Right atrium auricular region (tissue), 2 donors: ENCODE measurements at regions not wholly inside any gene's neighbourhood (a gene's known extent, or its start where the extent isn't known, plus 50 kb on each side); places are given as distances from the start of the nearest gene placed in this dataset.

Source experiments
- DNase-seq: peaks from one replicate; pipeline ENCODE4 v3.0.0-alpha.2; 2019; ENCODE audit warnings: low spot score
- H3K27ac ChIP-seq, 2 donors: fragments of 200-600 bp; sonication (generic); 1 replicate in 1 of 2; 2 replicates in 1 of 2; pipeline ENCODE4 v1.5.1; 2016 to 2019
- H3K27me3 ChIP-seq, 2 donors: fragments of 200-600 bp; sonication (generic); one replicate each; pipeline versions ENCODE4 v1.5.1 to v1.6.0; 2017 to 2019
- H3K36me3 ChIP-seq: fragments of 200-600 bp; sonication (generic); one replicate; pipeline ENCODE4 v1.5.1; 2016
- H3K4me1 ChIP-seq, 2 donors: fragments of 200-600 bp; sonication (generic); one replicate each; pipeline versions ENCODE4 v1.5.1 to v1.6.0; 2017 to 2019
- H3K4me3 ChIP-seq, 2 donors: fragments of 200-600 bp; sonication (generic); 1 replicate in 1 of 2; 2 replicates in 1 of 2; pipeline ENCODE4 v1.5.1; 2017 to 2019; ENCODE audit warnings: mild to moderate bottlenecking in 1 of 2, moderate library complexity in 1 of 2
- H3K9me3 ChIP-seq, 2 donors: fragments of 200-600 bp; sonication (generic); one replicate each; pipeline ENCODE4 v1.5.1; 2019
- TF ChIP-seq, protein P1 (sequence below), 2 donors: fragments of 200-600 bp; sonication (generic); IDR thresholded peaks; one replicate each; pipeline ENCODE4 v1.5.1; 2019; ENCODE audit warnings: antibody characterized with exemption in 2 of 2

DNA sequence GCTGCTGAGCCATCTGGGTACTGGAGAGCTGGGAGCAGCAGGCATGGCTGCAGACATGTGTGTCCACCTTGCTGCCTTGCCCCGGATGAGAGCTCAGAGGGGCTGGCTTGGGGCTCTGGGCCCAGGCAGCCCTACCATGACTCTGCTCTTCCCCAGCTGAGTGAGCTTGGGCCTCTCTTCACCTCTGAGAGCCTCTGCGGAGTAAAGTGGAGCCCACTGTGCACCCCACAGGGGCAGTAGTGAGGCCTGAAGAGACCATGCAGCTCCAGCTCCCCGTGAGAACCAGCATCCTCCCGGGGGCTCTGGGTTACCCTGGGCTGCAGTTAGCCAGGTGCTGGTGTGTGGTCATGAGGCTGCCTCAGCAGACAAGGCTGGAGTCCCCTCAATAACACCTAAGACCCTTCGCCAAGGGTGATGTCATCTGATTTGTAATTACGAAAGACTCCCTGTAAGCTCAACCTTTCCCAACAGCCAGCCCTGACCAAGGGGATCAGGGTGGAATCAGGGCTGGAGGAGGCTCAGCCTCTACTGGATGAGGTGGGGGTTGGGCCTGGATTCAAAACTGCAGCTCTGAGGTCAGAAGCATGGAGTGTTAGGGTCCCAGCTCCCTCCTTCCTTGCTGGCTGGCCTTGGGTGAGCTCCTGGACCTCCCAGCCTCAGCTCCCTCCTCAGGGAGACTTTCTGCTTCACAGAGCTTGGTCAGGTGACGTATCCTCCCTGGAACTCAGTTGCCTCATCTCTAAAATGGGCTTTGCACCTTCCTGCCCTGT is 308.0 kb downstream of the MATN1 start:
- TF ChIP-seq, protein P1, sequence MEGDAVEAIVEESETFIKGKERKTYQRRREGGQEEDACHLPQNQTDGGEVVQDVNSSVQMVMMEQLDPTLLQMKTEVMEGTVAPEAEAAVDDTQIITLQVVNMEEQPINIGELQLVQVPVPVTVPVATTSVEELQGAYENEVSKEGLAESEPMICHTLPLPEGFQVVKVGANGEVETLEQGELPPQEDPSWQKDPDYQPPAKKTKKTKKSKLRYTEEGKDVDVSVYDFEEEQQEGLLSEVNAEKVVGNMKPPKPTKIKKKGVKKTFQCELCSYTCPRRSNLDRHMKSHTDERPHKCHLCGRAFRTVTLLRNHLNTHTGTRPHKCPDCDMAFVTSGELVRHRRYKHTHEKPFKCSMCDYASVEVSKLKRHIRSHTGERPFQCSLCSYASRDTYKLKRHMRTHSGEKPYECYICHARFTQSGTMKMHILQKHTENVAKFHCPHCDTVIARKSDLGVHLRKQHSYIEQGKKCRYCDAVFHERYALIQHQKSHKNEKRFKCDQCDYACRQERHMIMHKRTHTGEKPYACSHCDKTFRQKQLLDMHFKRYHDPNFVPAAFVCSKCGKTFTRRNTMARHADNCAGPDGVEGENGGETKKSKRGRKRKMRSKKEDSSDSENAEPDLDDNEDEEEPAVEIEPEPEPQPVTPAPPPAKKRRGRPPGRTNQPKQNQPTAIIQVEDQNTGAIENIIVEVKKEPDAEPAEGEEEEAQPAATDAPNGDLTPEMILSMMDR (IDR thresholded peaks at IDR 0.05): no peak
- Histone ChIP-seq H3K27me3 (no peaks in the 10 kb centered on the region), H3K4me3 (no peak overlapping the region), H3K4me1 (no peaks in the 10 kb centered on the region), H3K9me3 (no peaks in the 10 kb centered on the region), H3K36me3 (no peaks in the 10 kb centered on the region), H3K27ac (no peak overlapping the region)
- peak; percentile 34 for DNase-seq

DNA sequence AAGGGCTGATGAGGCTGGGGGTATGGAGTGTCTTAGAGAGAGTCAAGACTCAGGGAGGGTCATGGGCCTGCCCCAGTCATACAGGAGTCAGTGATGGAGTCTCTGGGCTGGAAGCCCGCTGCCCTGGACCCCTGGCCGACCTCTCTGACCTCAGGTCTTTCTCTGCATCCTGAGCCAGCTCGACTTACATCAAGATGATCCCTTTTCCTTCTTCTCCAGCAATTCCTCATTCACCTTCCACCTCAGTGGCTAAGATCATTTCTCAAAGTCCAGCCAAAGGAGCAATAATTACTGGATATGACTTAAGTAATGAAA is 308.6 kb downstream of the MATN1 start:
- no peaks in the 10 kb centered on the region for H3K27me3 ChIP-seq

DNA sequence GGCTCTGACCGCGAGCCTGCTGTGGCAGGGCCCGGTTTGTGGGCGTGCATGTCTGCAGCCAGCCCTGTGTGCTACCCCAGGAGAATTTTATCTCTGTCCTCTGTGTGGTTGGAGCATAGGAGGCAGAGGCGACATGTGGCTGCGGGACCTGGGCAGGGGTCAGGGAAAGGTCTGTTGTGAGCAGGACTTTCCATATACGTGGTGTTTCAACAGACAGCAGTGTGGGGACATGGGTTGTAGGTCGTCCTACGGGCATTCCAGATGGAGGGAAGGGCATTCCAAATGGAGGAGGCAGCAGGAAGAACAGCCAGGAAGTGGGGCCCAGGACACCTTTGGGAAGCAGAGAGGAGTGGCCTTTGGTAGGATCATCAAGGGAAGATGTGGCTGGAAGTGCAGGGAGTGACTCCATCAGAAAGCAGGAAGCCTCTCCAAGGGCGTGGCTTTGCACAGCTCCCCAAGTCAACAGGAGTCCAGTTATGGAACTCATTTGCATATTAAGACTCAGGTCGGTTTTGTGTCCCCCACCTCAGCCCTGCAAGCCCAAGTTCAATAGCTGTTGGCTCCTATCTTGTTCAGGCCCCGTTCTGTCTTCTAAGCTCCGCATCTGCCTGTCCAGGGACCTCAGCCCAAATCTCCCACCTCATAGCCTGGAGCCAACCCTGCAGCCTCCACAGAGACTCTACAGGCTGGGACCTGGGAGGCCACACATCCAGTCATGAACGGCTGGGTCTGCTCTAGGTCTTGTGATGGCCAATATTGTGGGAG is 309.1 kb downstream of the MATN1 start:
- no peaks in the 10 kb centered on the region for H3K4me1 ChIP-seq
- peak; percentile 40 for DNase-seq
- TF ChIP-seq, protein P1 (IDR thresholded peaks at IDR 0.05): no peak
- no peaks in the 10 kb centered on the region for H3K27me3 ChIP-seq
- no peak overlapping the region for H3K4me3 ChIP-seq
- no peaks in the 10 kb centered on the region for H3K36me3 ChIP-seq
- no peaks in the 10 kb centered on the region for H3K9me3 ChIP-seq
- H3K27ac ChIP-seq: no peak overlapping the region

More for the DNA sequence above, 308.6 kb downstream of the MATN1 start:
- H3K9me3 ChIP-seq: no peaks in the 10 kb centered on the region
- H3K27ac ChIP-seq: no peak overlapping the region
- H3K36me3 ChIP-seq: no peaks in the 10 kb centered on the region
- TF ChIP-seq, protein P1 (IDR thresholded peaks at IDR 0.05): no peak
- no peaks in the 10 kb centered on the region for H3K4me1 ChIP-seq
- peak; percentile 18 for DNase-seq
- no peak overlapping the region for H3K4me3 ChIP-seq

DNA sequence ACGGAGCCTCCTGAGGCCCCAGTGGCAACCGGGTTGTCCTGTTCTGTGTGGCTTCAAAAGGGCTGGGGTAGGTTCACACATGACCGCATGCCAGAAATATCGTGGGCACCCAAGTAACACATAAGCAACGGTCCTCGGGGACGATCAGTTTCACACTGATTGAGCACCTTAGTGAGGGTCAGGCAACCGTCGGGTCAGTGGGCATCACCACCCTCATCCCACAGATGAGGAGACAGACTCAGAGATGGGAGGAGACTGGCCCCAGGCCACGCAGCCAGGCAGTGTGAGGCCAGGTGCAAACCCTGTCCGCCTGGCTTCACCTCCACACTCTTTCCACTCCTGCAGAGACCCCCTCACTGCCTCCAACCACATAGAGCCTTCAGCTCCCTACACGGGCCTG is 309.8 kb downstream of the MATN1 start:
- no peaks in the 10 kb centered on the region for H3K27me3 ChIP-seq
- DNase-seq: no peak
- H3K36me3 ChIP-seq: no peaks in the 10 kb centered on the region
- H3K4me3 ChIP-seq: no peak overlapping the region
- H3K4me1 ChIP-seq: no peaks in the 10 kb centered on the region
- TF ChIP-seq, protein P1 (IDR thresholded peaks at IDR 0.05): no peak
- no peaks in the 10 kb centered on the region for H3K9me3 ChIP-seq
- no peak overlapping the region for H3K27ac ChIP-seq

DNA sequence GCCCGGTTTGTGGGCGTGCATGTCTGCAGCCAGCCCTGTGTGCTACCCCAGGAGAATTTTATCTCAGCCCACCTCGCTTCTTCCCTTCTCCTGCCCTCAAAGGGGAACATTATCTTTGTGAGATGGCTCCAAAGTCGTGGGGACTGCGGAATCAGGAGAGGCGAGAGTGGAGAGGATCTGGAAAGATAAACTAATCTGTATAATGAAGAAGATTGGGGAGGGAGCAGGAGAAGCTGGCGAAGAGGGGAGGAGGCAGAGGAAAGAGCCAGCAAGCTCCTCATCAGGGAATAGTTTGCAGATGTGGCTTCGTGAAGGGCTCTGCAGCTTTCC is 310.3 kb downstream of the MATN1 start:
- H3K27ac ChIP-seq: no peak overlapping the region
- no peaks in the 10 kb centered on the region for H3K36me3 ChIP-seq
- TF ChIP-seq, protein P1 (IDR thresholded peaks at IDR 0.05): no peak
- no peaks in the 10 kb centered on the region for H3K9me3 ChIP-seq
- no peak for DNase-seq
- H3K27me3 ChIP-seq: no peaks in the 10 kb centered on the region
- H3K4me3 ChIP-seq: no peak overlapping the region
- H3K4me1 ChIP-seq: peaks cover 0 to 2% of the 10 kb centered on the region in 2 donors
